Chondrocyte (in vitro differentiated cells): ENCODE measurements at regions not wholly inside any gene's neighbourhood (a gene's known extent, or its start where the extent isn't known, plus 50 kb on each side); places are given as distances from the start of the nearest gene placed in this dataset.

Experiments
- DNase-seq: peaks from one replicate; pipeline ENCODE4 v3.0.0; 2021; ENCODE audit warnings: mixed read lengths, low spot score
- H3K27ac Mint-ChIP-seq: one replicate; pipeline ENCODE4 v1.8.0; 2021; ENCODE audit warnings: mild to moderate bottlenecking, moderate library complexity, mixed read lengths; ENCODE audit not compliant: unreplicated experiment
- H3K27me3 Mint-ChIP-seq: 2 replicates; pipeline ENCODE4 v1.8.0; 2021; ENCODE audit warnings: low read depth, mixed read lengths
- H3K36me3 Mint-ChIP-seq: 2 replicates; pipeline ENCODE4 v1.8.0; 2021; ENCODE audit warnings: low read depth, mixed read lengths
- H3K4me1 Mint-ChIP-seq: 2 replicates; pipeline ENCODE4 v1.8.0; 2021; ENCODE audit warnings: low read depth, mild to moderate bottlenecking, mixed read lengths
- H3K4me3 Mint-ChIP-seq: one replicate; pipeline ENCODE4 v1.8.0; 2021; ENCODE audit warnings: mild to moderate bottlenecking, moderate library complexity, mixed read lengths; ENCODE audit not compliant: unreplicated experiment
- H3K9me3 Mint-ChIP-seq: 2 replicates; pipeline ENCODE4 v1.8.0; 2021; ENCODE audit warnings: low read depth, mixed read lengths
- TF ChIP-seq, protein P1 (sequence below): fragments of 200-600 bp; sonication (generic); IDR thresholded peaks from 2 replicates; pipeline ENCODE4 v1.5.0; 2021; ENCODE audit warnings: antibody characterized with exemption, mild to moderate bottlenecking, moderate library complexity

DNA sequence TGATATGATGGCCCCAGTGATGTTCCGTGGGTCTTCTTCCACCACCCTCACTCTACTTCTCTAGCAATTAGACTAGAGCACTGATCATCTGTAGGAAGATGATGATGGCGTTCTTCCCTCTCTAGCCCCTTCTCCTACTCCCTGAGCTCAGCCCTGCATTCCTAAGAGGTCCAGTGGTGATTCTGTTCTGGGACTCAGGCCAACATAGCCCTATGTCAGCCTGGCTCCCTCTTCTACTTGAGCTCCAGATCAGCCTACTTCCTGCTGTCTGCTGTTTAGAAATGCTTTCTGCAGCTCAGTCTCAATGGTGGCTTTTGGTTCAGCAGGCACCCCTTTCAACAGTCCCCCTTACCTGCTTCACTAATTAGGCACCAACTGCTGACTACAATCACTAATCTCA lies 86.1 kb upstream of the ZBED5 start:
- H3K9me3 Mint-ChIP-seq = peaks cover under 1% of the 10 kb centered on the region
- no peak overlapping the region for H3K4me3 Mint-ChIP-seq
- no peak for DNase-seq
- peaks cover 22% of the 10 kb centered on the region for H3K4me1 Mint-ChIP-seq
- no peaks in the 10 kb centered on the region for H3K36me3 Mint-ChIP-seq
- H3K27ac Mint-ChIP-seq = no peak overlapping the region
- no peaks in the 10 kb centered on the region for H3K27me3 Mint-ChIP-seq
- TF ChIP-seq, protein P1, sequence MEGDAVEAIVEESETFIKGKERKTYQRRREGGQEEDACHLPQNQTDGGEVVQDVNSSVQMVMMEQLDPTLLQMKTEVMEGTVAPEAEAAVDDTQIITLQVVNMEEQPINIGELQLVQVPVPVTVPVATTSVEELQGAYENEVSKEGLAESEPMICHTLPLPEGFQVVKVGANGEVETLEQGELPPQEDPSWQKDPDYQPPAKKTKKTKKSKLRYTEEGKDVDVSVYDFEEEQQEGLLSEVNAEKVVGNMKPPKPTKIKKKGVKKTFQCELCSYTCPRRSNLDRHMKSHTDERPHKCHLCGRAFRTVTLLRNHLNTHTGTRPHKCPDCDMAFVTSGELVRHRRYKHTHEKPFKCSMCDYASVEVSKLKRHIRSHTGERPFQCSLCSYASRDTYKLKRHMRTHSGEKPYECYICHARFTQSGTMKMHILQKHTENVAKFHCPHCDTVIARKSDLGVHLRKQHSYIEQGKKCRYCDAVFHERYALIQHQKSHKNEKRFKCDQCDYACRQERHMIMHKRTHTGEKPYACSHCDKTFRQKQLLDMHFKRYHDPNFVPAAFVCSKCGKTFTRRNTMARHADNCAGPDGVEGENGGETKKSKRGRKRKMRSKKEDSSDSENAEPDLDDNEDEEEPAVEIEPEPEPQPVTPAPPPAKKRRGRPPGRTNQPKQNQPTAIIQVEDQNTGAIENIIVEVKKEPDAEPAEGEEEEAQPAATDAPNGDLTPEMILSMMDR = no peak

DNA sequence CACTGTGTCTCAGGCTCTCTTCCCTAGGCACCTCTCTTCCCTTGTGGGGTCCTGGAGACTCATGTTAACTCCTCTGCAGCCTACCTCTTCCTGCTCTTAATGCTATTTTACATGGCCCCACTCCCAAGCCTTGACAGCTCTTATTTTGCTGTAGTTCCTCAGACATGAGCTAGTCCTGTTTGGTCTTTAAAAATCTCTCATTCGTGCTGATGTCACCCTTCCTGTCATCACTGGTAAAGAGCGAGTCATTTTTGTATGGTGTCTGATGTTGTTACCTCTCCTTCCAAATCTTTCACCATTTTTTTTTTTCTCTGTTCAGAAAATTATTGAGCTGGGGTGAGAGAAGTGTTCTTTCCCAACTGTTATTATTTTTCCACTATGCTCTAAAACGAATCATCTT lies 84.8 kb upstream of the ZBED5 start:
- no peak overlapping the region for H3K4me3 Mint-ChIP-seq
- H3K4me1 Mint-ChIP-seq = peaks cover 22% of the 10 kb centered on the region

DNA sequence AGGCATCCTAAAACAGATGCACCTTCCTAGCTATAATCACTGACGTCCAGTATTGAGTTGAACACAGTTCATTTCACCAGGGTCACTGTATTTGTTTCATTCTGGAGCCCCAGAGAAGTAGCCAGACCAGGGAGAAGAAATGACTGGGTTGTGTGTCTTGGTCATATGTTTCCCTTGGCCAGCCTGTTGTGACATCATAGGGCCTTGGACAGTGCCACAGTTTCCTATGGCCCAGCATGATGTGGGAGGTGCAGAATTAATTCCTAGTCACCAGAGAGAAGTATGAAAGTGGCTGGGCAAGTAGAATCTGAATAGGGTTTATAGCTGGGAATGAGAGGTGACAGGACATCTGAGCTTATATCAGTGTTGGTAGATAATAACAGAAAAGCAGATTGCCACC lies 84.0 kb upstream of the ZBED5 start:
- TF ChIP-seq, protein P1 = no peak
- peaks cover 22% of the 10 kb centered on the region for H3K4me1 Mint-ChIP-seq
- H3K27ac Mint-ChIP-seq = no peak overlapping the region

More for the DNA sequence above, 84.8 kb upstream of the ZBED5 start:
- Mint-ChIP-seq H3K9me3 (no peaks in the 10 kb centered on the region), H3K36me3 (no peaks in the 10 kb centered on the region), H3K27ac (no peak overlapping the region), H3K27me3 (no peaks in the 10 kb centered on the region)
- TF ChIP-seq, protein P1 = no peak
- DNase-seq = no peak

DNA sequence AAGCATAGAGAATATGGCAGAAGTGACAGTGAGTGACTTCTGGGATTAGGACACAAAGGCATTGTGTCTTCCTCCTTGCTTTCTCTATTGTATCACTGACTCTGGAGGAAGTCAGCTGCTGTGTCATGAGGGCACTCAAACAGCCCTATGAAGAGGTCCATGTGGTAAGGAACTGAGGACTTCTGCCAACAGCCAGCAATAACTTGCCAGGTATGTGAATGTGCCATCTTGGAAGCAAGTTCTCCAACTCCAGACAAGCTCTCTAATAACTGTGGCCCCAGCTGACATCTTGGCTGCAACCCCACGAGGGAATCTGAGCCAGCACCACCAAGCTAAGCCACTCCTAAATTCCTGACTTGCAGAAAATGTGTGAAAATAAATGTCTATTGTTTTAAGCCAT lies 83.6 kb upstream of the ZBED5 start:
- TF ChIP-seq, protein P1 = no peak
- no peak for DNase-seq
- H3K36me3 Mint-ChIP-seq = no peaks in the 10 kb centered on the region
- peaks cover 22% of the 10 kb centered on the region for H3K4me1 Mint-ChIP-seq
- H3K9me3 Mint-ChIP-seq = no peaks in the 10 kb centered on the region
- H3K27me3 Mint-ChIP-seq = no peaks in the 10 kb centered on the region
- H3K27ac Mint-ChIP-seq = no peak overlapping the region
- no peak overlapping the region for H3K4me3 Mint-ChIP-seq

More for the DNA sequence above, 84.0 kb upstream of the ZBED5 start:
- H3K27me3 Mint-ChIP-seq = no peaks in the 10 kb centered on the region
- no peaks in the 10 kb centered on the region for H3K9me3 Mint-ChIP-seq
- no peaks in the 10 kb centered on the region for H3K36me3 Mint-ChIP-seq
- H3K4me3 Mint-ChIP-seq = no peak overlapping the region
- no peak for DNase-seq

DNA sequence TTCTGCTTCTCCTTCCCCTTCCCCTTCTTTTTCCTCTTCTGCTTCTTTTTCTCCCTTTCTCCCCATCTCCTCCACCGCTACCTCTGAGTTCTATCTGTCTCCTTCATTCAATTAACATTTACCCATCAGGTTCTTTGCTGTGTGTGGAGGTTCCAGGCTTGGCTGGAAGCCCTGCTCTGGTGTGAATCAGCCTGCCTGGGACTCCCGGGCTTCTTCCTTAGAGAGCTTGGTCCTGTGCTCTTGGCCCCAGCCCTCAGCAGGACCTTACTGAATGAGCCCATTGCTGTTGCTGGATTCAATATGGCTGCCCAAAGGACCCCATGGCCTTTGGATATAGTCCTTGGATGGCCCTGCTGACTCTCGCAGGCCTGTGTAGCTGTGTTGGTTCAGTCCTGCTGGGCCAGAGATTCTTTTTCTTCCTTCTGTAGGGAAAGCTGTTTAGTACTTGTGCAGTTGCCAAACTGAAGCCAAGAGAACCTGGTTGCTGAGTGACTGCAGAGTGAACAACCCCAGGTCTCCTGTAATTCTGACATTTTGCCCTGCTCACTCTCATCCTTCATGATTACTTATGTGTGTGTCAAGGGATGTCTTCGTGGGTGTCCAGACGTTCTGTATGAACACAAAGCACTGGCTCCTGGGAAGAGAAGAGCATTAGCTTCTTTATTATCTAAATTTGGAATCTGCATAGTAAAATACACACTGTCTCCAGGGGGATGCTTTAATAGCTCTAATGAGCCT lies 81.0 kb upstream of the ZBED5 start:
- Mint-ChIP-seq H3K4me1 (peaks cover 19% of the 10 kb centered on the region), H3K27ac (no peak overlapping the region), H3K9me3 (no peaks in the 10 kb centered on the region), H3K36me3 (no peaks in the 10 kb centered on the region), H3K27me3 (no peaks in the 10 kb centered on the region), H3K4me3 (no peak overlapping the region)
- TF ChIP-seq, protein P1 = no peak
- DNase-seq = no peak
